ENCODE measurements at regions not wholly inside any gene's neighbourhood (a gene's known extent, or its start where the extent isn't known, plus 50 kb on each side); places are given as distances from the start of the nearest gene placed in this dataset.

GRCh38 chr4:183580370-183580769, 75.5 kb downstream of the ING2 start (continued):
- TF ChIP-seq ZNF407 (IDR thresholded peaks at IDR 0.05; ENCODE audit: low read depth) (no peak), ZNF707 (CRISPR knock-in tag; conservative IDR thresholded peaks at IDR 0.05) (no peak), RAD51 (IDR thresholded peaks at IDR 0.05; ENCODE audit: borderline replicate concordance, low read depth) (no peak), NEUROD1 (IDR thresholded peaks at IDR 0.05; ENCODE audit: borderline replicate concordance, low read depth, low read length, partially characterized antibody) (no peak), ZNF445 (CRISPR knock-in tag; IDR thresholded peaks at IDR 0.05; ENCODE audit: low read depth) (no peak), ARID1B (IDR thresholded peaks at IDR 0.05) (peak; percentile 83), LCOR (CRISPR knock-in tag; IDR thresholded peaks at IDR 0.05) (no peak), ZNF695 (CRISPR knock-in tag; IDR thresholded peaks at IDR 0.05) (no peak), RBFOX2 (IDR thresholded peaks at IDR 0.05; ENCODE audit: low read depth, low read length) (no peak), SRSF7 (optimal IDR thresholded peaks at IDR 0.05; ENCODE audit: low read depth, low read length) (no peak), MYNN (IDR thresholded peaks at IDR 0.05) (no peak), MYNN (CRISPR knock-in tag; IDR thresholded peaks at IDR 0.05) (no peak), ATF7 (IDR thresholded peaks at IDR 0.05) (no peak), TCF15 (CRISPR knock-in tag; IDR thresholded peaks at IDR 0.05) (no peak), ZEB2 (IDR thresholded peaks at IDR 0.05) (no peak), JUND (IDR thresholded peaks at IDR 0.05; ENCODE audit: borderline replicate concordance, low read depth, low read length) (peak; percentile 11; the same call in 1 of the 2 replicates), JUND (tag; IDR thresholded peaks at IDR 0.05; ENCODE audit: borderline replicate concordance, low read depth, low read length) (no peak), TEAD4 (IDR thresholded peaks at IDR 0.05; ENCODE audit: low read length) (peak; percentile 83), TEAD4 (CRISPR knock-in tag; IDR thresholded peaks at IDR 0.05; ENCODE audit: borderline replicate concordance) (no peak), BHLHE40 (IDR thresholded peaks at IDR 0.05; ENCODE audit: low read length) (no peak)
- TF ChIP-seq, protein P1, sequence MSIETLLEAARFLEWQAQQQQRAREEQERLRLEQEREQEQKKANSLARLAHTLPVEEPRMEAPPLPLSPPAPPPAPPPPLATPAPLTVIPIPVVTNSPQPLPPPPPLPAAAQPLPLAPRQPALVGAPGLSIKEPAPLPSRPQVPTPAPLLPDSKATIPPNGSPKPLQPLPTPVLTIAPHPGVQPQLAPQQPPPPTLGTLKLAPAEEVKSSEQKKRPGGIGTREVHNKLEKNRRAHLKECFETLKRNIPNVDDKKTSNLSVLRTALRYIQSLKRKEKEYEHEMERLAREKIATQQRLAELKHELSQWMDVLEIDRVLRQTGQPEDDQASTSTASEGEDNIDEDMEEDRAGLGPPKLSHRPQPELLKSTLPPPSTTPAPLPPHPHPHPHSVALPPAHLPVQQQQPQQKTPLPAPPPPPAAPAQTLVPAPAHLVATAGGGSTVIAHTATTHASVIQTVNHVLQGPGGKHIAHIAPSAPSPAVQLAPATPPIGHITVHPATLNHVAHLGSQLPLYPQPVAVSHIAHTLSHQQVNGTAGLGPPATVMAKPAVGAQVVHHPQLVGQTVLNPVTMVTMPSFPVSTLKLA (conservative IDR thresholded peaks at IDR 0.05), result no peak
